ENCODE measurements at regions not wholly inside any gene's neighbourhood (a gene's known extent, or its start where the extent isn't known, plus 50 kb on each side); places are given as distances from the start of the nearest gene placed in this dataset.
"Not testable (repeated sequence)": the region's sequence is repeated elsewhere in the genome, so short reads cannot be mapped to it uniquely, and the experiment has no call there.

GRCh38 chr16:73949574-73950320 lies 346.9 kb upstream of the PSMD7 start:
- Histone ChIP-seq H2AFZ (ENCODE audit: low read depth, low read length) (no peak overlapping the region), H3K9me3 (ENCODE audit: insufficient read depth, low read length) (no peaks in the 10 kb centered on the region), H3K79me2 (ENCODE audit: low read length) (no peaks in the 10 kb centered on the region), H3K4me2 (ENCODE audit: low read length) (no peak overlapping the region), H3K9ac (ENCODE audit: low read length) (no peak overlapping the region), H3K27ac (ENCODE audit: low read length) (no peak overlapping the region), H3K4me3 (ENCODE audit: low read length) (no peak overlapping the region), H3K27me3 (ENCODE audit: low read depth, low read length) (peaks cover 26% of the 10 kb centered on the region), H4K20me1 (ENCODE audit: insufficient read depth, low read length) (no peaks in the 10 kb centered on the region), H3K4me1 (ENCODE audit: low read length) (no peaks in the 10 kb centered on the region), H3K36me3 (replicated peaks; ENCODE audit: low read depth, low read length) (no peaks in the 10 kb centered on the region)
- TF ChIP-seq EZH2phosphoT487 (IDR thresholded peaks at IDR 0.05; ENCODE audit: low read depth) (no peak), CTCF (IDR thresholded peaks at IDR 0.05; ENCODE audit: low read depth, low read length) (no peak)

- H3K4me3 ChIP-seq (ENCODE audit: low read length): no peak overlapping the region
- no peak for TF ChIP-seq CTCF (IDR thresholded peaks at IDR 0.05; ENCODE audit: low read depth, low read length)
- no peak for TF ChIP-seq EZH2phosphoT487 (IDR thresholded peaks at IDR 0.05; ENCODE audit: low read depth)
Observed at GRCh38 chr16:73945631-73946030, 351.0 kb upstream of the PSMD7 start.

GRCh38 chr16:73943184-73943583 lies 353.4 kb upstream of the PSMD7 start:
- H3K4me3 ChIP-seq (ENCODE audit: low read length); H3K27ac ChIP-seq (ENCODE audit: low read length); H3K4me2 ChIP-seq (ENCODE audit: low read length); H4K20me1 ChIP-seq (ENCODE audit: insufficient read depth, low read length); H3K36me3 ChIP-seq (replicated peaks; ENCODE audit: low read depth, low read length); H3K79me2 ChIP-seq (ENCODE audit: low read length); H3K4me1 ChIP-seq (ENCODE audit: low read length); H3K27me3 ChIP-seq (ENCODE audit: low read depth, low read length); H2AFZ ChIP-seq (ENCODE audit: low read depth, low read length); H3K9me3 ChIP-seq (ENCODE audit: insufficient read depth, low read length); H3K9ac ChIP-seq (ENCODE audit: low read length): not testable (repeated sequence)

More at GRCh38 chr16:73945631-73946030, 351.0 kb upstream of the PSMD7 start:
- H3K9ac ChIP-seq (ENCODE audit: low read length): no peak overlapping the region
- H3K4me1 ChIP-seq (ENCODE audit: low read length): no peaks in the 10 kb centered on the region
- H3K27me3 ChIP-seq (ENCODE audit: low read depth, low read length): 0 out of 2 replicates have a peak, but pooled peaks cover 3% of the 10 kb centered on the region
- H3K36me3 ChIP-seq (replicated peaks; ENCODE audit: low read depth, low read length): no peaks in the 10 kb centered on the region
- H3K9me3 ChIP-seq (ENCODE audit: insufficient read depth, low read length): no peaks in the 10 kb centered on the region
- no peak overlapping the region for H3K4me2 ChIP-seq (ENCODE audit: low read length)
- no peak overlapping the region for H2AFZ ChIP-seq (ENCODE audit: low read depth, low read length)
- H3K79me2 ChIP-seq (ENCODE audit: low read length): no peaks in the 10 kb centered on the region
- H3K27ac ChIP-seq (ENCODE audit: low read length): no peak overlapping the region
- H4K20me1 ChIP-seq (ENCODE audit: insufficient read depth, low read length): no peaks in the 10 kb centered on the region

GRCh38 chr16:73940786-73941185 lies 355.8 kb upstream of the PSMD7 start:
- H4K20me1 ChIP-seq (ENCODE audit: insufficient read depth, low read length); H3K27ac ChIP-seq (ENCODE audit: low read length); H2AFZ ChIP-seq (ENCODE audit: low read depth, low read length); H3K4me3 ChIP-seq (ENCODE audit: low read length); H3K4me1 ChIP-seq (ENCODE audit: low read length); H3K4me2 ChIP-seq (ENCODE audit: low read length); H3K79me2 ChIP-seq (ENCODE audit: low read length); H3K9ac ChIP-seq (ENCODE audit: low read length); H3K36me3 ChIP-seq (replicated peaks; ENCODE audit: low read depth, low read length); H3K27me3 ChIP-seq (ENCODE audit: low read depth, low read length); H3K9me3 ChIP-seq (ENCODE audit: insufficient read depth, low read length): not testable (repeated sequence)

DNA sequence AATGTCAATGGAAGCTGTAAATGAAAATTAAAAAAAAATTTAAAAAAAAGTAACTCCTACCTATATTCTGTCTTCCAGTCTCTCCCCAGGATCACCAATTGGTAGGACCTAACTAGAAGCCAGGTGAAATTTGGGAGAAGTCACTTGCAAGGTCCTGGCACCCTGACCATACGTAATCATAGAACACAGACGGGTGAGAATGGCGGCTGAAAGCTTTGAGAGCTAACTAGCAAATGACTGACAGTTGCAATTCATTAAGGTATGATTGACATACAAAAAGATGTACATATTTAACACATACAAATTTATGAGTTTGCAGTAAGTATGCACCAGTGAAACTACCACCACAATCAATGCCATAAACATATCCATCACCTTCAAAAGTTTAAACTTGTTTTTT lies 372.7 kb upstream of the PSMD7 start:
- H3K79me2 ChIP-seq (ENCODE audit: low read length): no peaks in the 10 kb centered on the region
- no peak overlapping the region for H3K27ac ChIP-seq (ENCODE audit: low read length)
- peaks cover 15% of the 10 kb centered on the region for H3K27me3 ChIP-seq (ENCODE audit: low read depth, low read length)
- H3K9me3 ChIP-seq (ENCODE audit: insufficient read depth, low read length): no peaks in the 10 kb centered on the region
- TF ChIP-seq EZH2phosphoT487 (IDR thresholded peaks at IDR 0.05; ENCODE audit: low read depth) (no peak), CTCF (IDR thresholded peaks at IDR 0.05; ENCODE audit: low read depth, low read length) (no peak)
- H3K36me3 ChIP-seq (replicated peaks; ENCODE audit: low read depth, low read length): no peaks in the 10 kb centered on the region
- no peak overlapping the region for H3K4me3 ChIP-seq (ENCODE audit: low read length)
- no peaks in the 10 kb centered on the region for H4K20me1 ChIP-seq (ENCODE audit: insufficient read depth, low read length)
- H3K4me2 ChIP-seq (ENCODE audit: low read length): no peak overlapping the region
- H2AFZ ChIP-seq (ENCODE audit: low read depth, low read length): no peak overlapping the region
- no peaks in the 10 kb centered on the region for H3K4me1 ChIP-seq (ENCODE audit: low read length)
- no peak overlapping the region for H3K9ac ChIP-seq (ENCODE audit: low read length)
